Kidney (tissue), 13 donors: ENCODE measurements at regions not wholly inside any gene's neighbourhood (a gene's known extent, or its start where the extent isn't known, plus 50 kb on each side); places are given as distances from the start of the nearest gene placed in this dataset.

Experiments used
- DNase-seq, 5 donors: peaks; one replicate each; pipeline ENCODE4 v3.0.0-alpha.2; 2013 to 2020
- FAIRE-seq: peaks from 2 replicates; lab custom pipeline; 2012; peaks lifted over from hg19 to GRCh38; lab: Jason Lieb, UNC
- H3K27ac ChIP-seq, 2 donors: one replicate each; pipeline ENCODE4 v1.7.0; 2013; ENCODE audit warnings: low read depth in 2 of 2, low read length in 2 of 2, inconsistent platforms in 1 of 2
- H3K27me3 ChIP-seq: one replicate; pipeline ENCODE4 v1.7.1; 2013; ENCODE audit warnings: low read length, inconsistent platforms; ENCODE audit not compliant: control insufficient read depth, insufficient read depth
- H3K36me3 ChIP-seq, 3 donors: one replicate each; pipeline versions ENCODE4 v1.7.0 to v1.7.1; 2013; ENCODE audit warnings: low read length in 3 of 3, control low read depth in 1 of 3, inconsistent platforms in 1 of 3; ENCODE audit not compliant: insufficient read depth in 3 of 3, control insufficient read depth in 2 of 3
- H3K4me1 ChIP-seq, 3 donors: one replicate each; pipeline versions ENCODE4 v1.7.0 to v1.7.1; 2013; ENCODE audit warnings: low read length in 3 of 3, inconsistent platforms in 1 of 3, low read depth in 1 of 3; ENCODE audit not compliant: control insufficient read depth in 2 of 3, insufficient read depth in 2 of 3
- H3K4me3 ChIP-seq, 3 donors: one replicate each; pipeline versions ENCODE4 v1.7.0 to v1.8.1; 2013; ENCODE audit warnings: low read length in 3 of 3, control low read depth in 1 of 3, inconsistent platforms in 1 of 3
- H3K9ac ChIP-seq, 3 donors: one replicate each; pipeline versions ENCODE4 v1.7.0 to v1.7.1; 2013; ENCODE audit warnings: low read length in 3 of 3, control low read depth in 1 of 3, inconsistent platforms in 1 of 3
- H3K9me3 ChIP-seq, 3 donors: one replicate each; pipeline versions ENCODE4 v1.7.0 to v1.7.1; 2013; ENCODE audit warnings: low read length in 3 of 3, control low read depth in 1 of 3, inconsistent platforms in 1 of 3; ENCODE audit not compliant: control insufficient read depth in 2 of 3, insufficient read depth in 1 of 3
- intact Hi-C: fragments of 100-400 bp; cut with DNase I; formaldehyde crosslinking; loops from one replicate; pipeline ENCODE4 v1.11.1; 2022
- TF ChIP-seq, protein P1 (sequence below): IDR thresholded peaks from 3 replicates; pipeline ENCODE4 v1.5.1; 2012; ENCODE audit warnings: mild to moderate bottlenecking, moderate library complexity, borderline replicate concordance; ENCODE audit not compliant: insufficient read depth; ENCODE audit errors: extremely low read depth
- donor health status: control.
- donor health status: control.
- donor health status: control.
- donor health status: control.
- donor health status: control.
- donor health status: DM: yes; HTN: yes; CAD: no.
- donor health status: Normal renal cell carcinoma (clear cell type).

DNA sequence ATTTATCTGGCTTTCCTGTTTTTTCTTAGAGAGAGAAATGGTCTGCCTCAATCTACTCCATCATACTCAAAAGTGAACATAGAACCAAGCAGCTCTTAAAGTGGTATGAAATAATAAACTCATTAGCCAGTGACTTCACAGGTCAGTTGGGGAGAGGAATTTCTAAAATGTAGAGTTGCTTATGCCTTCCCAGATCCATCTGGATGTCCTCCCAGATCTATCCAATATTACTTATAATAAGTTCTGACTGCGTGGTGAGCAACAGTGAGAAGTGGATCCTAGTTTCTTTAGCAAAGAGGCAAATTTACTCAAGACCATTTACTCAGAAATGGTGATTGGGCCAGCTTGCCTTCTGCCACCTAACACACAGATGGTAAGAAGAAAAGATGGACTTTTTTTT is 748.0 kb downstream of the PCDH18 start:
- H3K9ac ChIP-seq, result no peak overlapping the region
- no peaks in the 10 kb centered on the region for H3K4me1 ChIP-seq
- intact Hi-C loops, result no loop called here
- H3K27me3 ChIP-seq, result no peaks in the 10 kb centered on the region
- DNase-seq (no peak), FAIRE-seq (no peak)
- H3K9me3 ChIP-seq, result no peaks in the 10 kb centered on the region
- TF ChIP-seq, protein P1, sequence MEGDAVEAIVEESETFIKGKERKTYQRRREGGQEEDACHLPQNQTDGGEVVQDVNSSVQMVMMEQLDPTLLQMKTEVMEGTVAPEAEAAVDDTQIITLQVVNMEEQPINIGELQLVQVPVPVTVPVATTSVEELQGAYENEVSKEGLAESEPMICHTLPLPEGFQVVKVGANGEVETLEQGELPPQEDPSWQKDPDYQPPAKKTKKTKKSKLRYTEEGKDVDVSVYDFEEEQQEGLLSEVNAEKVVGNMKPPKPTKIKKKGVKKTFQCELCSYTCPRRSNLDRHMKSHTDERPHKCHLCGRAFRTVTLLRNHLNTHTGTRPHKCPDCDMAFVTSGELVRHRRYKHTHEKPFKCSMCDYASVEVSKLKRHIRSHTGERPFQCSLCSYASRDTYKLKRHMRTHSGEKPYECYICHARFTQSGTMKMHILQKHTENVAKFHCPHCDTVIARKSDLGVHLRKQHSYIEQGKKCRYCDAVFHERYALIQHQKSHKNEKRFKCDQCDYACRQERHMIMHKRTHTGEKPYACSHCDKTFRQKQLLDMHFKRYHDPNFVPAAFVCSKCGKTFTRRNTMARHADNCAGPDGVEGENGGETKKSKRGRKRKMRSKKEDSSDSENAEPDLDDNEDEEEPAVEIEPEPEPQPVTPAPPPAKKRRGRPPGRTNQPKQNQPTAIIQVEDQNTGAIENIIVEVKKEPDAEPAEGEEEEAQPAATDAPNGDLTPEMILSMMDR, result no peak
- no peak overlapping the region for H3K4me3 ChIP-seq
- H3K27ac ChIP-seq, result no peak overlapping the region
- H3K36me3 ChIP-seq, result no peaks in the 10 kb centered on the region

DNA sequence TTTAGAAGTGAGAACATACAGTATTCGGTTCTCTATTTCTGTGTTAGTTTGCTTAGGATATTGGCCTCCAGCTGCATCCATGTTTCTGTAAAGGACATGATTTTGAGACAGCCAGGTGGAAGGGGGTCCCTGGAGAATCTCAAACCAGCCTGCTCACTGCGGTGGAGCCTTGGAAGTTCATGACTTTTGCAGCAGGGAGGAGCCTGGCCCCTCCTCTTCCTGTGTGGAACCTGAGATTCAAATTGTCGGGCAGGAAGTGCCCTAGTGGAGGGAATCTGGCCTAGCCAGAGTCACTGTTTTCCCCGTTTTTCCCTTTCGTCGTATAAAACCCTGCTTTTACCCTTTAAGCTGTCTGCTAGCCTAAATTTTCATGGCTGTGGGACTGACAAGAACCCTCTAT is 762.6 kb downstream of the PCDH18 start:
- TF ChIP-seq, protein P1, result no peak
- FAIRE-seq (no peak), DNase-seq (no peak)
- Histone ChIP-seq H3K36me3 (no peaks in the 10 kb centered on the region), H3K9me3 (no peaks in the 10 kb centered on the region), H3K27me3 (no peaks in the 10 kb centered on the region), H3K9ac (no peak overlapping the region), H3K27ac (no peak overlapping the region), H3K4me1 (no peaks in the 10 kb centered on the region), H3K4me3 (no peak overlapping the region)
- intact Hi-C loops, result no loop called here

GRCh38 chr4:136768925-136769275 is 763.4 kb downstream of the PCDH18 start:
- Histone ChIP-seq H3K9me3 (no peaks in the 10 kb centered on the region), H3K36me3 (no peaks in the 10 kb centered on the region), H3K4me1 (no peaks in the 10 kb centered on the region), H3K27me3 (no peaks in the 10 kb centered on the region), H3K27ac (no peak overlapping the region), H3K4me3 (no peak overlapping the region), H3K9ac (no peak overlapping the region)
- FAIRE-seq, result peak; percentile 17
- DNase-seq, result no peak
- TF ChIP-seq, protein P1, result no peak
- intact Hi-C loops, result no loop called here

- no peaks in the 10 kb centered on the region for H3K27me3 ChIP-seq
- no peaks in the 10 kb centered on the region for H3K9me3 ChIP-seq
- H3K4me1 ChIP-seq, result no peaks in the 10 kb centered on the region
- H3K4me3 ChIP-seq, result no peak overlapping the region
- no peaks in the 10 kb centered on the region for H3K36me3 ChIP-seq
- intact Hi-C loops, result no loop called here
- no peak overlapping the region for H3K27ac ChIP-seq
- TF ChIP-seq, protein P1, result no peak
- H3K9ac ChIP-seq, result no peak overlapping the region
- DNase-seq (no peak), FAIRE-seq (peak; percentile 95)
These were observed 763.9 kb downstream of the PCDH18 start for GRCh38 chr4:136768213-136768924.
